Ectodermal cell (in vitro differentiated cells): ENCODE measurements at regions not wholly inside any gene's neighbourhood (a gene's known extent, or its start where the extent isn't known, plus 50 kb on each side); places are given as distances from the start of the nearest gene placed in this dataset.

ENCODE experiments used
- H3K27ac ChIP-seq: 2 replicates; pipeline ENCODE4 v1.7.0; 2013; ENCODE audit warnings: mild to moderate bottlenecking, low read depth, low read length; ENCODE audit not compliant: insufficient read depth, poor library complexity, severe bottlenecking
- H3K27me3 ChIP-seq: 2 replicates; pipeline ENCODE4 v1.7.0; 2013; ENCODE audit warnings: mild to moderate bottlenecking, low read length; ENCODE audit not compliant: insufficient read depth, control insufficient read depth, poor library complexity, severe bottlenecking
- H3K36me3 ChIP-seq: one replicate; pipeline ENCODE4 v1.7.0; 2013; ENCODE audit warnings: low read length; ENCODE audit not compliant: control insufficient read depth, insufficient read depth
- H3K4me1 ChIP-seq: one replicate; pipeline ENCODE4 v1.7.0; 2013; ENCODE audit warnings: low read length; ENCODE audit not compliant: control insufficient read depth, insufficient read depth
- H3K4me3 ChIP-seq: 2 replicates; pipeline ENCODE4 v1.7.0; 2013; ENCODE audit warnings: low read depth, low read length, control low read depth; ENCODE audit not compliant: insufficient read depth
- H3K9me3 ChIP-seq: 2 replicates; pipeline ENCODE4 v1.7.0; 2013; ENCODE audit warnings: mild to moderate bottlenecking, low read length, moderate library complexity; ENCODE audit not compliant: control insufficient read depth
- WGBS, 2 experiments: methylation state at CpG; one replicate each; pipeline ENCODE4 v1.1.7; 2013; ENCODE audit warnings: missing lambda C conversion rate in 2 of 2; 5-methylcytosine and 5-hydroxymethylcytosine counted together

GRCh38 chr11:111018566-111018965, 227.0 kb upstream of the POU2AF2 start:
- Histone ChIP-seq H3K36me3 (no peaks in the 10 kb centered on the region), H3K27ac (no peak overlapping the region), H3K9me3 (no peaks in the 10 kb centered on the region), H3K4me3 (no peak overlapping the region), H3K27me3 (no peaks in the 10 kb centered on the region), H3K4me1 (peaks cover 7% of the 10 kb centered on the region)
- WGBS, 2 experiments = 93 to 96% methylated on average over 3 of the region's 3 CpGs

- Histone ChIP-seq H3K36me3 (no peaks in the 10 kb centered on the region), H3K4me1 (no peaks in the 10 kb centered on the region), H3K4me3 (no peak overlapping the region), H3K27me3 (no peaks in the 10 kb centered on the region), H3K9me3 (no peaks in the 10 kb centered on the region), H3K27ac (no peak overlapping the region)
- WGBS, 2 experiments = 90 to 97% methylated on average over 3 of the region's 3 CpGs
Observed at GRCh38 chr11:111012491-111012890, 233.0 kb upstream of the POU2AF2 start.

- no peaks in the 10 kb centered on the region for H3K4me1 ChIP-seq
- H3K27ac ChIP-seq = no peak overlapping the region
- H3K27me3 ChIP-seq = no peaks in the 10 kb centered on the region
- no peak overlapping the region for H3K4me3 ChIP-seq
- H3K36me3 ChIP-seq = no peaks in the 10 kb centered on the region
- no peaks in the 10 kb centered on the region for H3K9me3 ChIP-seq
Observed at GRCh38 chr11:111011275-111011594, 234.3 kb upstream of the POU2AF2 start.

GRCh38 chr11:111010391-111011274, 234.9 kb upstream of the POU2AF2 start:
- no peaks in the 10 kb centered on the region for H3K9me3 ChIP-seq
- H3K36me3 ChIP-seq = no peaks in the 10 kb centered on the region
- H3K27me3 ChIP-seq = no peaks in the 10 kb centered on the region
- no peak overlapping the region for H3K27ac ChIP-seq
- 89 to 90% methylated on average over 6 of the region's 6 CpGs for WGBS, 2 experiments
- H3K4me1 ChIP-seq = no peaks in the 10 kb centered on the region
- no peak overlapping the region for H3K4me3 ChIP-seq

- H3K4me1 ChIP-seq = peaks cover 5% of the 10 kb centered on the region
- no peak overlapping the region for H3K27ac ChIP-seq
- no peak overlapping the region for H3K4me3 ChIP-seq
- H3K36me3 ChIP-seq = no peaks in the 10 kb centered on the region
- WGBS, 2 experiments = 80 to 81% methylated on average over 4 of the region's 4 CpGs
- H3K9me3 ChIP-seq = no peaks in the 10 kb centered on the region
- no peaks in the 10 kb centered on the region for H3K27me3 ChIP-seq
Observed at GRCh38 chr11:111006227-111006626, 239.3 kb upstream of the POU2AF2 start.

GRCh38 chr11:111001986-111002611, 243.4 kb upstream of the POU2AF2 start:
- 94 to 96% methylated on average over 3 of the region's 3 CpGs for WGBS, 2 experiments
- Histone ChIP-seq H3K36me3 (no peaks in the 10 kb centered on the region), H3K27ac (no peak overlapping the region), H3K9me3 (no peaks in the 10 kb centered on the region), H3K27me3 (no peaks in the 10 kb centered on the region), H3K4me1 (peaks cover 5% of the 10 kb centered on the region), H3K4me3 (no peak overlapping the region)

- Histone ChIP-seq H3K27me3 (no peaks in the 10 kb centered on the region), H3K9me3 (no peaks in the 10 kb centered on the region), H3K27ac (no peak overlapping the region), H3K4me1 (peaks cover 5% of the 10 kb centered on the region), H3K4me3 (no peak overlapping the region), H3K36me3 (no peaks in the 10 kb centered on the region)
- WGBS, 2 experiments = 87 to 94% methylated on average over 2 of the region's 2 CpGs
Observed at GRCh38 chr11:111001081-111001430, 244.5 kb upstream of the POU2AF2 start.

- H3K27ac ChIP-seq = no peak overlapping the region
Observed at GRCh38 chr11:111000400-111001080, 245.0 kb upstream of the POU2AF2 start.

GRCh38 chr11:110992481-110992880, 253.0 kb upstream of the POU2AF2 start:
- Histone ChIP-seq H3K27ac (no peak overlapping the region), H3K4me3 (no peak overlapping the region)
- WGBS, 2 experiments = 85% methylated on average over 1 of the region's 1 CpG

More at GRCh38 chr11:111000400-111001080, 245.0 kb upstream of the POU2AF2 start:
- Histone ChIP-seq H3K27me3 (no peaks in the 10 kb centered on the region), H3K9me3 (no peaks in the 10 kb centered on the region), H3K4me1 (peaks cover 5% of the 10 kb centered on the region), H3K36me3 (no peaks in the 10 kb centered on the region), H3K4me3 (no peak overlapping the region)
- 88 to 96% methylated on average over 6 to 7 of the region's 7 CpGs for WGBS, 2 experiments

GRCh38 chr11:110991661-110992355, 253.7 kb upstream of the POU2AF2 start:
- Histone ChIP-seq H3K27ac (no peak overlapping the region), H3K4me3 (no peak overlapping the region), H3K36me3 (no peaks in the 10 kb centered on the region), H3K9me3 (no peaks in the 10 kb centered on the region), H3K27me3 (no peaks in the 10 kb centered on the region), H3K4me1 (no peaks in the 10 kb centered on the region)
- WGBS, 2 experiments = 86 to 88% methylated on average over 4 of the region's 4 CpGs

More at GRCh38 chr11:110992481-110992880, 253.0 kb upstream of the POU2AF2 start:
- Histone ChIP-seq H3K36me3 (no peaks in the 10 kb centered on the region), H3K27me3 (no peaks in the 10 kb centered on the region), H3K4me1 (no peaks in the 10 kb centered on the region), H3K9me3 (no peaks in the 10 kb centered on the region)
